Esophagus muscularis mucosa (tissue), 4 donors: ENCODE measurements at regions not wholly inside any gene's neighbourhood (a gene's known extent, or its start where the extent isn't known, plus 50 kb on each side); places are given as distances from the start of the nearest gene placed in this dataset.

Experiments used
- DNase-seq: peaks from one replicate; pipeline ENCODE4 v3.0.0-alpha.2; 2017; ENCODE audit errors: extremely low spot score
- H3K27ac ChIP-seq, 4 donors: fragments of 200-600 bp; sonication (generic); replicated peaks in 1 of 4; 1 replicate in 3 of 4; 2 replicates in 1 of 4; pipeline ENCODE4 v1.5.1; 2016 to 2019; ENCODE audit warnings: mild to moderate bottlenecking in 1 of 4
- H3K27me3 ChIP-seq, 4 donors: fragments of 200-600 bp; sonication (generic); one replicate each; pipeline versions ENCODE4 v1.5.1 to v1.6.0; 2016 to 2019
- H3K36me3 ChIP-seq, 4 donors: fragments of 200-600 bp; sonication (generic); one replicate each; pipeline ENCODE4 v1.5.1; 2016 to 2019
- H3K4me1 ChIP-seq, 4 donors: fragments of 200-600 bp; sonication (generic); one replicate each; pipeline ENCODE4 v1.5.1; 2016 to 2019
- H3K4me3 ChIP-seq, 4 donors: fragments of 200-600 bp; sonication (generic); 1 replicate in 2 of 4; 2 replicates in 2 of 4; pipeline ENCODE4 v1.5.1; 2016 to 2019; ENCODE audit warnings: mild to moderate bottlenecking in 4 of 4, moderate library complexity in 1 of 4
- H3K9me3 ChIP-seq, 4 donors: fragments of 200-600 bp; sonication (generic); 1 replicate in 3 of 4; 2 replicates in 1 of 4; pipeline ENCODE4 v1.5.1; 2016 to 2019
- EP300 ChIP-seq: sonication (generic); formaldehyde crosslinking; IDR thresholded peaks from one replicate; pipeline ENCODE4 v1.6.1; 2017; ENCODE audit warnings: antibody characterized with exemption
- POLR2A ChIP-seq: fragments of 450-650 bp; IDR thresholded peaks from one replicate; pipeline ENCODE4 v1.6.1; 2017; ENCODE audit warnings: antibody characterized with exemption, moderate library complexity, mild to moderate bottlenecking, low read depth
- POLR2AphosphoS5 ChIP-seq, 2 donors: sonication (generic); formaldehyde crosslinking; IDR thresholded peaks; one replicate each; pipeline ENCODE4 v1.6.1; 2017; ENCODE audit warnings: antibody characterized with exemption in 2 of 2
- WGBS: methylation state at CpG from one replicate; pipeline ENCODE4 v1.1.5; 2018; 5-methylcytosine and 5-hydroxymethylcytosine counted together
- intact Hi-C: fragments of 100-400 bp; cut with DNase I; formaldehyde crosslinking; loops from one replicate; pipeline ENCODE4 v1.15.1; 2023
- TF ChIP-seq, protein P1 (sequence below), 3 experiments: fragments of 200-600 bp in 2 of 3; fragments of 450-650 bp in 1 of 3; sonication (generic) in 2 of 3; IDR thresholded peaks; one replicate each; pipeline ENCODE4 v1.5.1; 2017 to 2019; ENCODE audit warnings: antibody characterized with exemption in 3 of 3, mild to moderate bottlenecking in 2 of 3, moderate library complexity in 1 of 3

DNA sequence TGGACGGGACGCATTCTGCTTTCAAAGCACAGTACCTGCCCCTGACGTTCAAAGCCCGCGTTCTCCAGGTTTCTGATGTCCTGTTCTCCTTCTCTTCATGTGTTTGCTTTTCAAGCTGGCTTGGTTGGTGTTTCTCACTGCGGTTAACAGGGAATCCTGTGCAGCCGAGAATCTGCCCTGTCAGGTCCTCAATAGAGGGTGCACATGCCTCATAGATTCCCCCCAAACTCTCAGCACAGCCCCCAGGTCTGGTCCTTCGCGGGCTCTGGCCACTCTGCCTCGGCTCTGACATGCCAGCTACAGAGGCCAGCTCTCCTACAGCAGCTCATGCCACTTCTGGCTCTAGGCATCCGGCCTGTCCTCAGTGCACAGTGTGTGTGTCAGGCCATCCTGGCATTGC, 1343.8 kb downstream of the TBC1D22A start:
- TF ChIP-seq, protein P1, sequence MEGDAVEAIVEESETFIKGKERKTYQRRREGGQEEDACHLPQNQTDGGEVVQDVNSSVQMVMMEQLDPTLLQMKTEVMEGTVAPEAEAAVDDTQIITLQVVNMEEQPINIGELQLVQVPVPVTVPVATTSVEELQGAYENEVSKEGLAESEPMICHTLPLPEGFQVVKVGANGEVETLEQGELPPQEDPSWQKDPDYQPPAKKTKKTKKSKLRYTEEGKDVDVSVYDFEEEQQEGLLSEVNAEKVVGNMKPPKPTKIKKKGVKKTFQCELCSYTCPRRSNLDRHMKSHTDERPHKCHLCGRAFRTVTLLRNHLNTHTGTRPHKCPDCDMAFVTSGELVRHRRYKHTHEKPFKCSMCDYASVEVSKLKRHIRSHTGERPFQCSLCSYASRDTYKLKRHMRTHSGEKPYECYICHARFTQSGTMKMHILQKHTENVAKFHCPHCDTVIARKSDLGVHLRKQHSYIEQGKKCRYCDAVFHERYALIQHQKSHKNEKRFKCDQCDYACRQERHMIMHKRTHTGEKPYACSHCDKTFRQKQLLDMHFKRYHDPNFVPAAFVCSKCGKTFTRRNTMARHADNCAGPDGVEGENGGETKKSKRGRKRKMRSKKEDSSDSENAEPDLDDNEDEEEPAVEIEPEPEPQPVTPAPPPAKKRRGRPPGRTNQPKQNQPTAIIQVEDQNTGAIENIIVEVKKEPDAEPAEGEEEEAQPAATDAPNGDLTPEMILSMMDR (IDR thresholded peaks at IDR 0.05) = no peak
- no peak for TF ChIP-seq POLR2AphosphoS5 (IDR thresholded peaks at IDR 0.05)
- TF ChIP-seq POLR2A = no peak
- no peak for TF ChIP-seq EP300
- intact Hi-C loops = no loop called here
- H3K27me3 ChIP-seq = peaks cover 0 to 45% (median 0%) of the 10 kb centered on the region in 4 donors
- H3K27ac ChIP-seq = no peak overlapping the region
- 80% methylated on average over 11 of the region's 11 CpGs for WGBS
- no peaks in the 10 kb centered on the region for H3K36me3 ChIP-seq
- H3K4me1 ChIP-seq = peaks cover 0 to 6% (median 0%) of the 10 kb centered on the region in 4 donors
- no peak overlapping the region for H3K4me3 ChIP-seq
- peaks cover 0 to 11% (median 11%) of the 10 kb centered on the region in 4 donors for H3K9me3 ChIP-seq
- peak; percentile 90 for DNase-seq

DNA sequence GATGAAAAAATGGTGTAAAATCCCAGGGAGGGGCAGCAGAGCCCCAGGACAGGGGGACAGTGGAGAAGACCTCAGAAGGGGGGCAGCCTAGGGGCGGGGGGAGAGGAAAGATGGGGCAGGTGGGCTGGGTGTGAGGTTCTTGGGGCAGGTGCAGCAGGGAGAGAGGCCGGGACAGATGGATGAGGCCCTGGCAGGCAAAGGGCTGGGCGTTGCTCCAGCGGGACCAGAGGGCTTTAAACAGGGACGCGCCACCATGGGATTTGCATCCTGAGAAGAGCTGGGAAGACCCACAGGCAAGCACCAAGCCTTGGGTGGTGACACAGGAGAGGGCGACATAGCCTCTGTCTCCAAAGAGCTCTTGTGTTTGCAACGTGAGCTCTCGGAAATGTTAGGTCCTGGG, 1342.8 kb downstream of the TBC1D22A start:
- Histone ChIP-seq H3K9me3 (peaks cover 0 to 11% (median 11%) of the 10 kb centered on the region in 4 donors), H3K4me1 (peaks cover 0 to 6% (median 0%) of the 10 kb centered on the region in 4 donors), H3K27me3 (peaks cover 0 to 55% (median 0%) of the 10 kb centered on the region in 4 donors), H3K27ac (no peak overlapping the region), H3K4me3 (no peak overlapping the region), H3K36me3 (no peaks in the 10 kb centered on the region)
- TF ChIP-seq, protein P1 (IDR thresholded peaks at IDR 0.05) = no peak
- TF ChIP-seq POLR2AphosphoS5 (IDR thresholded peaks at IDR 0.05) = no peak
- no peak for TF ChIP-seq EP300
- no peak for TF ChIP-seq POLR2A
- DNase-seq = peak; percentile 85
- WGBS = 68% methylated on average over 9 of the region's 9 CpGs
- intact Hi-C loops = no loop called here

DNA sequence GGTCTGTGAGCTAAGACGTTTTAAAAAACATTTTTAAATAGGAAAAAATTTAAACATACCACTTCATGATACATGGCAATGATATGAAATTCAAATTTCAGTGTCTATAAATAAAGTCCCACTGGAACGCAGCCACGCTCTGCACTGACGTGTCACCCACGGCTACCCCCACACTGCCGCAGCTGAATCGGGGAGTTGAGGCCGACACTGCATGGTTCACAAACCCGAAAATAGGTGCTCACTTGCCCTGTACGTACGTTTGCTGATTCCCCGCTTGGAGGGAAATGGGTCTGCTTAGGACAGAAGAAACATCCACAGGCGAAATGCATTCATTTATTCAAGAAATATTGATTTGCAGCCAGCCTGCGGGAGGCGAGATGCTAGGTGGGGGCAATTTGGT, 1342.3 kb downstream of the TBC1D22A start:
- TF ChIP-seq POLR2A (no peak), POLR2AphosphoS5 (IDR thresholded peaks at IDR 0.05) (no peak), EP300 (no peak)
- TF ChIP-seq, protein P1 (IDR thresholded peaks at IDR 0.05) = no peak
- H3K27me3 ChIP-seq = peaks cover 0 to 60% (median 0%) of the 10 kb centered on the region in 4 donors
- no peak overlapping the region for H3K4me3 ChIP-seq
- H3K36me3 ChIP-seq = no peaks in the 10 kb centered on the region
- 69% methylated on average over 15 of the region's 15 CpGs for WGBS
- peaks cover 0 to 11% (median 11%) of the 10 kb centered on the region in 4 donors for H3K9me3 ChIP-seq
- no peak overlapping the region for H3K27ac ChIP-seq
- DNase-seq = peak; percentile 70
- H3K4me1 ChIP-seq = peaks cover 0 to 6% (median 0%) of the 10 kb centered on the region in 4 donors
- intact Hi-C loops = no loop called here

DNA sequence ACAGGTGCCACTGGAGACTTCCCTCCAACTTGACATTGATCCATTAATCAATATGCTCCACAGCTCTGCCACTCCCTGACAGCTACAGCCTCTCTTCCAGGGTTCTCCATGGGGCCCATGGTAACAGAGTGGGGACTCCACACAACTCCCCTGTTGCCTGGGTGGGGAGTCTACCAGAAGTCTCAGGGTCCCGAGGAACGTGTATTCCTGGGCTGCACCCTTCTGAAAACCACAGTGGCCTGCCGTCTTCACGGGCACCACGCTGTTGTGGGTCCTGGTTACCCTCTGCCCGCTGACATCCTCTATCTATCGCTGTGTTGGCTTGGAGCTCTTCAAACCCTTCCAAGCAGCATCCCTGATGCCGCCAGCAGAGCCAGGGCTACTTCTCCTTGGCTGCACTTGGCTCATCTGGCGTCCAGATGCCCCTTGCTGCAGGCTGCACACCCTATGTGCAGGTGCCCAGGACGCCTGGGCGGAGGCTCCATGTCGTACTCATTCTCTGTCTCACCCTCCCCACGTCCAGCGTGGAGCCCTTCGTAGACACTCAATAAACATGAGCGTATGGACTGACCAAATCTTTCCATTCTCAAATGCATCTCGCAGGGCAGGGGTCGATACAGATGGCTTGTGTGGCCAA, 1341.8 kb downstream of the TBC1D22A start:
- TF ChIP-seq EP300 (no peak), POLR2A (no peak), POLR2AphosphoS5 (IDR thresholded peaks at IDR 0.05) (no peak)
- TF ChIP-seq, protein P1 (IDR thresholded peaks at IDR 0.05) = no peak
- 78% methylated on average over 14 of the region's 18 CpGs for WGBS

More for the DNA sequence above, 1341.8 kb downstream of the TBC1D22A start:
- peaks cover 0 to 65% (median 0%) of the 10 kb centered on the region in 4 donors for H3K27me3 ChIP-seq
- H3K4me1 ChIP-seq = peaks cover 0 to 6% (median 0%) of the 10 kb centered on the region in 4 donors
- H3K27ac ChIP-seq = no peak overlapping the region
- peak; percentile 78 for DNase-seq
- H3K9me3 ChIP-seq = peaks cover 0 to 11% (median 8%) of the 10 kb centered on the region in 4 donors
- intact Hi-C loops = no loop called here
- H3K4me3 ChIP-seq = no peak overlapping the region
- H3K36me3 ChIP-seq = no peaks in the 10 kb centered on the region
